CD4-positive, alpha-beta T cell treated with Interleukin-6 at 100 ng/mL for 8 hours (primary cell): ENCODE measurements at regions not wholly inside any gene's neighbourhood (a gene's known extent, or its start where the extent isn't known, plus 50 kb on each side); places are given as distances from the start of the nearest gene placed in this dataset.
A peak's percentile ranks its signal among the peaks of the same experiment; 100 is the strongest.

Source experiments
- DNase-seq: peaks from one replicate; pipeline ENCODE4 v3.0.0-alpha.2; 2020; ENCODE audit warnings: mixed read lengths, low spot score

DNA sequence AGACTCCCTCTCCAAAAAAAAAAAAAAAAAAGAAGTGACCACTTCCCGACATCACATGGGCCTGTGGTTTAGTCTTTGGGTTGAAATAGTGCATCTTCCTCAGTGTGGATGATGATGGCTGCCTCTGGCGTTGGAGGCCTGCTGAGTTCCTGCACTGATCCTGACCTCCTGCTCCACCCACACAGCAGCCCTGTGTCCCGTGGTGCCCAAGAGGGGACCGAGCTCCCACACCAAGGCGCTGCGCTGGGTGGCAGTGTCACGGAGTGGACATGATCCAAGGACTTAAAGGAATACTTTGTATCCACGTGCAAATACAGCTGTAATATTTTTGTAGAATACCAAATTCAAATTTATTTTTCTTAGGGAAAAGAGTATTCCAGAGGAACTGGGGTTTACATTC lies 109.2 kb upstream of the PHACTR3 start:
- DNase-seq: no peak

DNA sequence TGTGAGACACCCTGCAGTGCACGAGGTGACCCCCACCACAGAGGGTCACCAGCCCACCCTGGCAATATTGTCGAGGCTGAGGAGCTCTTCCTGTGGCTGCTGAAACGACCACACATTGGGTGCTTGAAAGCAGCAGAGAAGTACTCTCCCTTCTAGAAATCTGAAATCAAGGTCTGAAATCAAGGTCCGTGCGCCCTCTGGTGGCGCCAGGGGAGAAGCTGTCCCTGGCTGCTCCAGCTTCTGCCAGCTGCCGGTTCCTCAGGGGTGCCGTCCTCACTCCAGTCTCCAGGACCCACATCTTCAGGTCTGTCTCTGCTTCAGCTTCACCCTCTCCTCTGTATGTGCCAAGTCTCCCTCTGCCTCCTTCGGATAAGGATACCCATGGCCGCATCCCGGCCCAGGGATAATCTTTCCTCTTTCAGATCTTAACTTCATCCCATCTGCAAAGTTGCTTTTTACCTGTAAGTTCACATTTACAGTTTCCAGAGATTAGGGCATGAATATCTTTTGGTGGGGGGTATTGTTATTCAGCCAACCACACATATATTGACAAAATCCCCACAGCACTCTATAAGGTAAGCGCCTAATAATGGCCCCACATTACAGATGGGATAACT lies 108.3 kb upstream of the PHACTR3 start:
- peak; percentile 48 for DNase-seq

DNA sequence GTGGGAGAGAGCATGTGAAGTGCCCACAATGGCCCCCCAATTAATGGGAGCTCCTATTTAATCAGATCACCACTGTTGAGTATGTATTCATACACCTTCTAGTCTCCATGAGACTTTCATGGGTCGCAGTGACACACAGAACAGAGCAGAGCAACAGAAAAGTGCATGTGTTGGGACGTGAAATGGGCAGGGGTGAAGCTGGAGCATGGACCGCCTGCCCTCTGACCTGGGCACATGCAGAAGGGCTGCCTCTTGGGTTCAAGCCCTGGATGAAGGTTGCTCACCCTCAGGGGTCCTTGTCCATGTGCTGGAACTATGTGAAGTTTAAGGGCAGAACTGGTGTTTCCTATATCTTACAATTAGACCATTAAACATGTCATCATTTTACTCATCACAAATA lies 106.0 kb upstream of the PHACTR3 start:
- no peak for DNase-seq

DNA sequence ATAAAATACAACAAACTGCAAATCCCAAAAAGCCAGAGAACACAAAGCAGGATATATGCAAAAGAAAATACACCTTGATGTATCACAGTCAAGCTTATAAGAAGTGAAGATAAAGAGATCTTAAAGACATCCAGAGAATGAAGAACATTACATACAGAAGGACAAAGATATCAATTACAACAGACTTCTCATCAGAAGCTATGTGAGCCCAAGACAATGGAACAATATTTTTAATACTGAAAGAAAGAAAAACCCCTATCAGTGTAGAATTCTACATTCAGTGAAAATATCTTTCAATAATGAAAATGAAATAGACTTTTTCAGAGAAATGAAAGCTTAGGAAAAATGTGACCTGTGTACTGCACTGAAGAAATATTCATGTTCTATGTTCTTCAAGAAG lies 104.5 kb upstream of the PHACTR3 start:
- no peak for DNase-seq

DNA sequence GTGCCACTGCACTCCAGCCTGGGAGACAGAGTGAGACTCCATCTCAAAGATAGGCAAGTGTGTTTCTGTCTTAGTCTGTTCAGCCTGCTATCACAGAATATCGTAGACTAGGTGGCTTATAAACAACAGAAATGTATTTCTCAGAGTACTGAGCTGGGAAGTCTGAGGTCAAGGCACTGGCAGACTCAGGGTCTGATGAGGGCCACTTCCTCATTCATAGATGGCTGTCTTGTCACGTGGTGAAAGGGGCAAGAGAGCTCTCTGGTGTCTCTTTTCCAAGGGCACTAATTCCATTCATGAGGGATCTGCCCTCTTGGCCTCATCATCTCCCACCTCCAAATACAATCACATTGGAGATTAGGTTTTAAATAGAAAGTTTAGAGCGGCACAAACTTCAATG lies 95.6 kb upstream of the PHACTR3 start:
- DNase-seq: no peak

DNA sequence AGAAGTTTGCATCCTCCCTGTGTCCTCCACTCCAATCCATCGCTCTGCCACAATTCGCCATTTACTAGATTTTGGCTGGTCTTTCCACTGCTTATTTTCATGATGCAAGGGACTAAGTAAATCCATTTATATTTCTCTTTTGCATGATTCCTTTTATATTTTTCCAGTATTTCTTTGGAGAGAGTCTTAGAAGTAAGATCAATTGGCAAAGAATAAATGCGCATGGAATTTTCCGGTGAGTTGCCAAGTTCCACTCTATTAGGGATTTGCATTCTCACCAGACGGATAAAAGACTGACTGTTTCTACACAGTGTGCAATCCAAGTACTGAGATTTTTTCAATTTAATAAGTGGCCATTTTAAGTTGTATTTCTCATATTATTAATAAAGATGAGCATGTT lies 91.7 kb upstream of the PHACTR3 start:
- DNase-seq: no peak

DNA sequence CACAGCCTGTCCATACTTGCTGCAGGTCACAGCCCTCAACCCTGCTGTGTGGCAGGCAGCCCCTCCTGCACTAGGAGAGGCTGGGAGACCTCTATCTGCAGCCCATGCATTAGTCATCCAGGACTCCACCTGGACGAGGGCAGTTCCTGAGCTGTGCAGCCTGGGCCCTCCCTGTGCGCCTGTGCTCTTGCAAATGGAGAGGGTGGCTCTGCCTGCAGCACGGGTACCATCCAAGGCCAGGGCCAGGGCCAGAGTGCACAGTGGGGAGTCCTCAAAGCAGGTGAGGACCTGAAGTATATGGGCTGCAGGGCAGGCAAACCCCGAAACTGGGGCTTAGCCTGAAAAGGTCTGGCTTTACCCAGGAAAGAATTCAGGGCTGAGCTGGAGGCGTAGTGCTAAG lies 89.8 kb upstream of the PHACTR3 start:
- DNase-seq: no peak

DNA sequence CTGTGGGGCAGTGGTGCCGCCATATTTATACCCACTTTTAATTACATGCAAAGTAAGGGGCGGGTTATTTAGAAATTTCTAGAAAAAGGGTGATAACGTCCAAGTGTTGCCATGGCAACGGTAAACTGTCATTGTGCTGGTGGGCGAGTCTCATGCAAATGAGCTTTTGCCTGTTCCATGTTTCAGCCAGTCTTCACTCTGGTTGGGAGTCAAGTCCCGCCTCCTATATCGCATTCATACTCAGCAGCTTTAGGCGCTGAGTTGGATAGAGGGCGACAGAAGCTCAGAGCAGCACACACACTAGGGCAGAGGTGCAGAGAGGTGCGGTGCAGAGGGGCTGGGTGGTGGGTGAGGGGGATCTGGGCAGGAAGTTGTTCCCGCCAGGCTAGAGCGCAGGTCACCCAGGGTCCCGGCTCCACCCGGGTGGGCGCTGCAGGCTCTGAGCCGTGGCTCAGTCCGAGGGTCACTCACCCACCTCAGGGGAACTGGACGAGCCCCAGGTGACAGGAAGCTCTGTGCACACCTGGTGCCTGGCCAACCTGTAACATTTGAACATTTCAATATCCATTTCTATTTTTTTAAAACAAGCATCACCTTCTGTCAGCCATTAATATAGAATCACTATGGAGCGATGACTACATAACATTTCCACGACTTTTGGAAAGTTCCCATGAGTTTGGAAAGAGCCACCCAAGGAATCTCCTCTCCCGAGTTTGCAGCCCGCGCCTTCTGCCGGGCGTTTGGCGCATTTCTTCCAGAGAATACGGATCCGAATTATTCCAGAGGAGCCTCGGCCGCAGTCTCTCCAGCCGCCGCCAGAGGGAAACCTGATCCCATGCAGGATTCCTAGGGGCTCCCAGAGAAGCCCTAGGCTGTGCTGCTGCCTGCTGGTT lies 89.1 kb upstream of the PHACTR3 start:
- DNase-seq: no peak

DNA sequence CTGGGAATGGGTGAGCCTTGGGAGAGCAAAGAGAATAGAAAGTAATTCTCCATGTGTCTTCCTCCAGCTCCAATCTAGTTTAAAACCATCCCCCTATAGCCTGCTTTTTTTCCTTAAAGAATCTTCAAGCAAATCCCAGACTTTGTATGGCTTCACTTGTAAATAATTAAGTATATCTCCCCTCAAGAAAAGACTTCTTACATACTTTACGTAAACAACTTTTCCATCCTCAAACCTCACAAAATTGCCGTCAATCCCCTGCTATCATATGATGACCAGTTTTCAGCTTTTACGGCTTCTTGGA lies 88.5 kb upstream of the PHACTR3 start:
- DNase-seq: no peak

DNA sequence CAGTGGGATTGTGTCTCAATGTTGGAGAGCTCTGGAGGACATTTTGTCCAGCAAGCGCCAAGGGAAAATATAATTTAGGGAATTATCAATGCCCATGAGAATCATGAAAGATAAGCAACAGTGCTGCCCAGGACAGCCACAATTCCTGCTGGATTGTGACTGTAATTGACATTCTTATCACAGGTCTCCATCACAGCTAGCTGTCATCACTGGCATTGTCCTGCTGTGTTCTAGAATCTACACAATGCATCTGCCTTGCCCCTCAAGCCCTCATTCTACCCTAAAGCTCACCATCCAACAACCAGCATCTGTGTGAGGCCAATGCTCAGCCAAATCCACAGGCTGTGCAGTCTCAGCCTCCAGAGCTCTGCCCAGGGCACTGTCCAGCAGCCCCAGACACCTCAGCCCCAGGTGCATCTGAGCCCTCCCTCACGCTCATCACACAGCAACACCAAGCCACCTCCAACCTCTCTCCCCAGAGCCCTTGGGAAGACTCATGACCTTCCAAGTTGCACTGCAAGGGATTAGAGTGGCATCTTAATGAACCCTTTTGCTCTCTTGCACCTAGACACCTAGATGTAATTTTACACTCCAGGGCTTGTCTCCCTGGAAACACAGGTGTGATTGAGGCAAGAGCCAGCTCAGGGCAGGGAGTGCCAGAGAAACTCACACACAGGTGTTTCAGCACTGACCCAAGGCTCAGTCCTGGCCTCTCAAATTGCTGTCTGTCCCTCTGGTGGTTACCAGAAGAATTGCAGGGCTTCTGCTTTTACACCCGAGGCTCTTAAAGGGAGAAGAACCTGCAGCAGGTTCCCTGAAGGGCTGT lies 85.2 kb upstream of the PHACTR3 start:
- peak; percentile 31 for DNase-seq

DNA sequence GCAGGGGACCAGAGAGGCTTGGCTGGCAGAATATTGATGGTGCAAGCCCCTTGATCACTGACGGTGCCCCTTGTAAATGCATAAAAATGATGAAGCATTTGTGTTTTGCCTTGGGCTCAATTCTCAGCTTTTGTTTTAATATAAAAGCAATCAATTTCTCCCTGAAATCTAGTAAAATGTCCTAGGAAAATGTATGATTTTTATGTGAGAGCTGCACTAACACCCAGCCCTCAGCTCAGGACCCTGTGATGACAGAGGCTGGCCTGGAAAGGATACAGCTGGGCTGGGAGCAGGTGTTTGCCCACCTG lies 84.7 kb upstream of the PHACTR3 start:
- no peak for DNase-seq

DNA sequence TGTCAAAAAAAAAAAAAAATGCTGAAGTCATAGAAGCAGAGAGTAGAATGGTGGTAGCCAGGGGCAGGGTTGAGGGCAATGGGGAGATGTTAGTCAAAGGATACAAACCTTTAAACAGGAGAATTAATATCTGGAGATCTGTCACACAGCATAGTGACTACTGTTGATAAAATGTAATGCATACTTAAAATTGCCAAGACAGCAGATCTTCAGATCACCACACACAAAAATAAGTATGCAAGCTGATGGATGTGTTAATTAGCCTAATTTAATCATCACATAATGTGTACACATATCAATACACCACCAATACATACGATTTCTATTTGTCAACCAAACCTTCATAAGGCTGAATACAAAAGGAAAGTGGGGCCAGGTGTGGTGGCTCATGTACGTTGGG lies 83.5 kb upstream of the PHACTR3 start:
- no peak for DNase-seq

DNA sequence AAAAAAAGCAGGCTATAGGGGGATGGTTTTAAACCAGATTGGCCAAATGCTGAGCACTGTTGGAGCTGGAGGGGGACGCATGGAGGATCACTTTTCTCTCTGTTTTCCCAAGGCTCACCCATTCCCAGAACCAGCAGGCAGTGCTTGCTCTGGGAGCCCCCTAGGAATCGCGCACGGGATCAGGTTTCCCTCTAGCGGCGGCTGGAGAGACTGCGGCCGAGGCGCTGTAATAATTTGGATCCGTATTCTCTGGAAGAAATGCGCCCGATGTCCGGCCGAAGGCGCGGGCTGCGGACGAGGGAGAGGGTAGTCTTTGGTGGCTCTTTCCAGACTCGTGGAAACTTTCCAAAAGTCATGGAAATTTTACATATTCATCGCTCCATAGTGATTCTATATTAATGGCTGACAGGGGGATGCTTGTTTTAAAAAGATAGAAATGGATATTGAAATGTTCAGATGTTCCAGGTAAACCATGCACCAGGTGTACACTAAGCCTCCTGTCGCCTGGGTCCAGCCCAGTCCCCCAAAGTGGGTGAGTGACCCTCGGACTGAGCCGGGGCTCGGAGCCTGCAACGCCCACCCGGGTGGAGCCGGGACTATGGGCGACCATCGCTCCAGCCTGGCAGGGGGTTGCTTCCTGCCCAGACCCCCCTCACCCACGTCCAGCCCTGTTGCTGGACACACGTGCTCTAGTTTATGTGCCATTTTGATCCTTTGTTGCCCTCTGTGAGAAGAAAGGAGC lies 78.7 kb upstream of the PHACTR3 start:
- DNase-seq: no peak

DNA sequence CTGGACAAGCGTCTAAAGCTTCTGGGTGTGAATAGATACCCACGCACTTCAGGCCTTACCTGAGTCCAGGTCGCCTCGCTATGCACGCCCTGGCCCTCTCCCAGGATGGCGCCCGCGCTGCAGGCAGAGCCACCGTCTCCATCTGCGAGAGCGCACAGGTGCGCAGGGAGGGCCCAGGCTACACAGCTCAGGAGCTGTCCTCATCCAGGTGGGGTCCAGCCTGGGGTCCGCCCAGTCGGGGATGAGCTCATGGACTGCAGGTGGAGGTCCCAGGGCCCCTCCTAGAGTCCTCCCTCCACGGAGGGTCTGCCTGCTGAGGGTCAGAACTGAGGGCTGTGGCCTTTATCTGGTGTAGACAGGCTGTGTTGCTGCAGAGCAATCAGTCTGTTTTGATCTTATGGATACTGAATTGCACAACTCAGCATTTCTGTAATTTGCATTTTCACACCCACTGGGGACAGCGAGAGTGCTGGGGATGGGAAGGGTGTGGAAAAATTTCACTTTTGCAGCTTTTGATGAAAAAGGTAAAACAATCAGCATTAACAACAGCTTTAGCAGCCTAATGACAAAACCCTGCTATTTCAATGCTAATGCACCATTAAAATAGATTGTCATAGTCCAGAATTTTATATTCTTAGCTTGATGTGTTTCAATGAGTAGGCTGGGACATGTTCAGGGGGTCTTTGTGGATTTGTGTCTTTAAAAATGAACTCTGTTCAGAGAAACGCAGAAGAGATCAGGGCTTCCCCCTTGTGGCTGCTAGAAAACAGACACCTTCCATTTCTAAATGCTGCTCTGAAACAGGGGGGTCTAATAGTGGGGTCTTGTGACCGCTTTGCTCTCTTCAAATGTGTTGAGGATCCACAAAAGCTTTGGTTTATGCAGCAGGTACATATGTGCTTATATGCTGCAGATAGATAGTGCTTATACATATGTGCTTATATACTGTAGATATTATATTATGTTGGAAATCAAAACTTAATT lies 77.8 kb upstream of the PHACTR3 start:
- no peak for DNase-seq

DNA sequence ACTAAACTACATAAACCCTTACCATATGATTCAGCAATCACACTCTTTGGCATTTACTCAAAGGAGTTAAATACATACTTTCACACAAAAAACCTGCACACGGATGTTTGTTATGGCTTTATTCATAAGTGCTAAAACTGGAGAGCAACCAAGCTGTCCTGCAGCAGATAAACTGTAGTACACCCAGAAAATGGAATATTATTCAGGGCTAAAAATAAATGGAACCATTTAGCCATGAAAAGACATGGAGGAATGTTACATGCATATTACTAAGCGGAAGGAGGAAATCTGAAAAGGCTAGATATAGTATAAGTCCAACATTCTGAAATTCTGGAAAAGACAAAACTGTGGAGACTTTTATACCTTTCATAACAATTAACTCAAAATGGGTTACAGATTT lies 73.6 kb upstream of the PHACTR3 start:
- DNase-seq: no peak

DNA sequence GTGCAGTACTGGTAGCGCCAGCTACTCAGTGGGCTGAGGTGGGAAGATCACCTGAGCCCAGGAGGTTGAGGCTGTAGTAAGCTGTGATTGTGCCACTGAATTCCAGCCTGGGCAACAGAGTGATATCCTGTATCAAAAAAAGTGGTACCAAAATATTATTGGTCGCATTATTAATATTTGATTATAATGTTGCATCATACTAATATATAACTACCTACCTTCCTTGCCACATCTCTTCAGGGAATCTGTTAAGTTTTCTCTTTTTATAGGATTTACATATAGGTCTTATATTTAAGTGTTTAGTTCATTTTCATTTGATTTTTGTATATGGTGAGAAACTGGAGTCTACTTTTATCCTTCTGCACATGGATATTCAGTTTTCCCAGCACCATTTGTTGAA lies 66.3 kb upstream of the PHACTR3 start:
- no peak for DNase-seq

DNA sequence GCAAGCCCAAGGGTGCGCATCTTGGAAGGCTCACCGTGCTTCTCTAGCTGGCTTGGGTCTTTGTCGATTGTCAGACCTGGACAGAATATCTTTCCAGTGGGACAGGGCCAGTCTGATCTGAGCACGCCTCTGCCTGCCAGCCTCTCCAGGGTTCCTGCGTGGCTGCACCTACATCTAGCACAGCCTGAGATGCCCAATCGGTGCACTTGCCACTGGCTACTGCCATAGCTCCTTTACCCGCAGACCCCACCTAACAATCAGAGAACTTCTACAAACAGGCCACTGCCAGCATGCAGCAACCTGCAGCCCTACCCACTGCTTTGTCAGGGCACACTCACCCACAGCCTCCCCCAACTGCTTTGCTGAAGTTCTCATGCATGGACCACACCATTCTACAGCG lies 56.7 kb upstream of the PHACTR3 start:
- DNase-seq: no peak
